ENCODE measurements at regions not wholly inside any gene's neighbourhood (a gene's known extent, or its start where the extent isn't known, plus 50 kb on each side); places are given as distances from the start of the nearest gene placed in this dataset.
A peak's percentile ranks its signal among the peaks of the same experiment; 100 is the strongest.

- TF ChIP-seq CTCF (conservative IDR thresholded peaks at IDR 0.05; ENCODE audit: low read length), result no peak
- no peak for DNase-seq (ENCODE audit: low read depth)
These were observed 604.7 kb upstream of the FTMT start for GRCh38 chr5:121246971-121247370.

GRCh38 chr5:121251954-121252353, 599.7 kb upstream of the FTMT start:
- DNase-seq (ENCODE audit: low read depth), result no peak
- no peak for TF ChIP-seq CTCF (conservative IDR thresholded peaks at IDR 0.05; ENCODE audit: low read length)
- H3K4me3 ChIP-seq (ENCODE audit: low read length), result no peak overlapping the region

More at GRCh38 chr5:121246971-121247370, 604.7 kb upstream of the FTMT start:
- H3K4me3 ChIP-seq (ENCODE audit: low read length), result no peak overlapping the region

GRCh38 chr5:121257621-121258020, 594.1 kb upstream of the FTMT start:
- no peak overlapping the region for H3K4me3 ChIP-seq (ENCODE audit: low read length)
- no peak for TF ChIP-seq CTCF (conservative IDR thresholded peaks at IDR 0.05; ENCODE audit: low read length)
- DNase-seq (ENCODE audit: low read depth), result no peak

- H3K4me3 ChIP-seq (ENCODE audit: low read length), result no peak overlapping the region
- no peak for TF ChIP-seq CTCF (conservative IDR thresholded peaks at IDR 0.05; ENCODE audit: low read length)
- DNase-seq (ENCODE audit: low read depth), result no peak
These were observed 588.2 kb upstream of the FTMT start for GRCh38 chr5:121263456-121263855.

- H3K4me3 ChIP-seq (ENCODE audit: low read length), result no peak overlapping the region
- TF ChIP-seq CTCF (conservative IDR thresholded peaks at IDR 0.05; ENCODE audit: low read length), result no peak
- no peak for DNase-seq (ENCODE audit: low read depth)
These were observed 587.1 kb upstream of the FTMT start for GRCh38 chr5:121264605-121265004.

- TF ChIP-seq CTCF (conservative IDR thresholded peaks at IDR 0.05; ENCODE audit: low read length), result no peak
- H3K4me3 ChIP-seq (ENCODE audit: low read length), result no peak overlapping the region
- no peak for DNase-seq (ENCODE audit: low read depth)
These were observed 580.1 kb upstream of the FTMT start for GRCh38 chr5:121271546-121271945.

GRCh38 chr5:121273833-121274433, 577.7 kb upstream of the FTMT start:
- no peak for TF ChIP-seq CTCF (conservative IDR thresholded peaks at IDR 0.05; ENCODE audit: low read length)
- peak; percentile 47 for DNase-seq (ENCODE audit: low read depth)
- no peak overlapping the region for H3K4me3 ChIP-seq (ENCODE audit: low read length)
